BJ (cell line): ENCODE measurements at regions not wholly inside any gene's neighbourhood (a gene's known extent, or its start where the extent isn't known, plus 50 kb on each side); places are given as distances from the start of the nearest gene placed in this dataset.

Source experiments
- CTCF ChIA-PET: fragments of 350-600 bp; formaldehyde crosslinking; extraction: SDS; loops from one replicate; lab custom pipeline; 2021; ENCODE audit warnings: antibody characterized with exemption, inconsistent platforms; lab: Yijun Ruan, JAX
- POLR2A ChIA-PET: fragments of 300-600 bp; sonication (Branson Sonifier 250); formaldehyde crosslinking; extraction: SDS; loops from one replicate; lab custom pipeline; 2021; ENCODE audit warnings: antibody characterized with exemption; lab: Charles Lee
- DNase-seq: peaks from one replicate; pipeline ENCODE4 v3.0.0-alpha.2; 2011; ENCODE audit warnings: low read depth
- H3K27me3 ChIP-seq: 2 replicates; pipeline ENCODE4 v1.6.0; 2011; ENCODE audit warnings: low read length; ENCODE audit not compliant: control insufficient read depth, insufficient read depth
- H3K36me3 ChIP-seq: 2 replicates; pipeline ENCODE4 v1.5.1; 2011; ENCODE audit warnings: low read length; ENCODE audit not compliant: control insufficient read depth, insufficient read depth
- H3K4me3 ChIP-seq: 2 replicates; pipeline ENCODE4 v1.5.1; 2011; ENCODE audit warnings: low read depth, mild to moderate bottlenecking, control low read depth, low read length
- TF ChIP-seq, protein P1 (sequence below): IDR thresholded peaks from 2 replicates; pipeline ENCODE4 v1.5.1; 2011; ENCODE audit warnings: low read depth, mild to moderate bottlenecking, control low read depth, inconsistent platforms, low read length, moderate library complexity; ENCODE audit not compliant: insufficient read depth

DNA sequence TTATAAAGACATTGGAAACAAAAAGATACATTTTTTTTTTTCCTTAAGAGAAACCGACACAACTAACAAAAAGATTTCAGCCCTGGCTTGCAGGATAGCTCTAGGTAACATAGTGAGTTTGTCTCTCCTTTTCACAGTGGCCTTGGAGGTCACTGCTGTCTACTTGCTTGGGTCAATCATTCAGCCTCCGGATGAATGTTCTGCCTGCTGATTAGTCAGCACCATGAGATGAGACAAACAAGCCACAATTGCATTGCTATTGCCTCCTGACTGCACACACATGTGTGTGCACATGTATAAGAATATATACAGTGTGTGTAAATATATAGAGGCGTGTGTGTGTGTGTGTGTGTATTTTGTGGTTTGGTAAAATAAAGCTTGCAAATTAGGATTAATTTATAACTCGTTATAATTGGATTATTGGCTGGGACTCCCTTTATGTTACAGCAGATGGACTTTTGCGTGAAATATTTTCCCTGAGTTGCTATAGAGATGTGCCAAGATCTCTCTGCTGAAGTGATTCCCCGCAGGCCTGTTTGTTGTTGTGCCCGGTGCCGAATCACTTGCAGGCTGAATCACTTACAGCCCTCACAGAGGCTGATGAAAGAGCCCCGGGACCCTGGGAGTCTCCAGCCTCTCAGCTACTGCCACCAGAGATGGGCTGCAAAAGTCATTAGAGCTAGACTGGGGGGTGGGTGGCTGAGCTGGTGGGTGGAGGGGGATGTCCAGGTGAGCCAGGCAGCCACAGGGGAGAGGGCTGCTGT, 161.2 kb downstream of the FGF18 start:
- no peak overlapping the region for H3K4me3 ChIP-seq
- POLR2A ChIA-PET: interaction anchor here (0.5 kb wide), 1 partner anchor 13 kb away, joined by 3 read pairs; no protein-coding TSS in a partner anchor
- DNase-seq: no peak
- no peaks in the 10 kb centered on the region for H3K36me3 ChIP-seq
- TF ChIP-seq, protein P1, sequence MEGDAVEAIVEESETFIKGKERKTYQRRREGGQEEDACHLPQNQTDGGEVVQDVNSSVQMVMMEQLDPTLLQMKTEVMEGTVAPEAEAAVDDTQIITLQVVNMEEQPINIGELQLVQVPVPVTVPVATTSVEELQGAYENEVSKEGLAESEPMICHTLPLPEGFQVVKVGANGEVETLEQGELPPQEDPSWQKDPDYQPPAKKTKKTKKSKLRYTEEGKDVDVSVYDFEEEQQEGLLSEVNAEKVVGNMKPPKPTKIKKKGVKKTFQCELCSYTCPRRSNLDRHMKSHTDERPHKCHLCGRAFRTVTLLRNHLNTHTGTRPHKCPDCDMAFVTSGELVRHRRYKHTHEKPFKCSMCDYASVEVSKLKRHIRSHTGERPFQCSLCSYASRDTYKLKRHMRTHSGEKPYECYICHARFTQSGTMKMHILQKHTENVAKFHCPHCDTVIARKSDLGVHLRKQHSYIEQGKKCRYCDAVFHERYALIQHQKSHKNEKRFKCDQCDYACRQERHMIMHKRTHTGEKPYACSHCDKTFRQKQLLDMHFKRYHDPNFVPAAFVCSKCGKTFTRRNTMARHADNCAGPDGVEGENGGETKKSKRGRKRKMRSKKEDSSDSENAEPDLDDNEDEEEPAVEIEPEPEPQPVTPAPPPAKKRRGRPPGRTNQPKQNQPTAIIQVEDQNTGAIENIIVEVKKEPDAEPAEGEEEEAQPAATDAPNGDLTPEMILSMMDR: no peak
- CTCF ChIA-PET: interaction anchor here (1.6 kb wide), 1 partner anchor 327 kb away, joined by 3 read pairs; no protein-coding TSS in a partner anchor
- H3K27me3 ChIP-seq: peaks cover 19% of the 10 kb centered on the region

DNA sequence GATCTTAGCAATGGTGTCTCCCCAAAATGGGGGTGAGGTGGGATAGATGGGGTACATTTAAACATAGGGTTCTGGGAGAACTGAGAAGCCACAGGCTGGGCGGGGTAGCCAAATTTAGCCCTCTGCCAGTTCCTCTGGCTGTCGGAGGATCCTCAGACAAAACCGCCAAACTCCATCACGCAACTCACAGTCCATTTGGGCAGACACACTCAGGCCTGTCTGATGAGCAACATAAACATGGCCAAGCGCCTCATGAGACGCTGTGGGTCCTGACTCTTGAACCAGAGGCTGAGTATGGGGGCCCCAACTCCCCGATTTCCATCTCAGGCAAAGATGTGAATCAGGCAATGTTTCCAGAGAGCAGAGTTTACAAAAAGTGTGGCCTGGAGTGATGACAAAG, 162.3 kb downstream of the FGF18 start:
- TF ChIP-seq, protein P1: no peak
- Histone ChIP-seq H3K27me3 (peaks cover 19% of the 10 kb centered on the region), H3K36me3 (no peaks in the 10 kb centered on the region), H3K4me3 (no peak overlapping the region)
- DNase-seq: no peak
- ChIA-PET CTCF (interaction anchor here (1.6 kb wide), 1 partner anchor 326 kb away, joined by 3 read pairs; no protein-coding TSS in a partner anchor), POLR2A (no interaction called here)

DNA sequence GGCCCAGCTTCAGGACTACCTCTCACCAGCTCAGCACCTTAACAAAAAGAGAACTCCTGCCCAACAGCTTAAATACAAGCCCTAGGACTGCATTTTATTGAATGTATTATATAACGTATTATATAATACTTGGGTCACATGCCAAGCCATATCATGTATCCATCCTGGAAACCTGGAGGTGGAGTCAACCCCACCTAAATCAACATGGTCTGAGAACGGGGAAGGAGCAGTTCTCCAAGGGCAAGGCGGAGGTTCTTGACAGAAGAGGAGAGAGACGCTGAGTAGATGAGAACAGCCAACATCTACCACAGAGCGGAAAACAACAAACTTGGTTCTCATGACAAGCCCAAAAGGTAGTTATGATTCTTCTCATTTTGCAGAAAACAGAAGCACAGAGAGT, 163.4 kb downstream of the FGF18 start:
- Histone ChIP-seq H3K36me3 (no peaks in the 10 kb centered on the region), H3K27me3 (peaks cover 19% of the 10 kb centered on the region), H3K4me3 (no peak overlapping the region)
- CTCF ChIA-PET: interaction anchor here (0.6 to 0.8 kb wide), 2 partner anchors 12 to 51 kb away, joined by 3 to 4 read pairs; no protein-coding TSS in a partner anchor
- POLR2A ChIA-PET: no interaction called here
- DNase-seq: no peak
- TF ChIP-seq, protein P1: no peak

DNA sequence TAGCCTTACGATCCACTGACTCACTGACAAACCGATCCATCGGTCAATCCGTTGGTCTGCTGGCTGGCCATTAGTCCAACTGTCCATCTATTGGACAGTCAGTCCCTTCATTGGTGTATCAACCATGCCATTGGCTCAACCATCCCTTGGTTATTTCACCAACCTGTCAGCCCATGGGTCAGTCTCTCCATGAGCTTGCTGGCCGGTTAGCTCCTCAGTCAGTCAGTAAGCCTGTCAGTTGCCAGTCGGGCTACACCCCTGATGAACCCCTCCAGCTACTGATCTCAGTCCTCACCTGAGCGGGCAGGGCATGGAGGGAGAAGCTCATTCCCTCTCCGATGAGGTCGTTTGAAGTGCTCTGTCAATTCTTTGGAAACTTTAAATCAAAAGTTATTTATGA, 166.5 kb downstream of the FGF18 start:
- Histone ChIP-seq H3K4me3 (no peak overlapping the region), H3K27me3 (peaks cover 7% of the 10 kb centered on the region), H3K36me3 (no peaks in the 10 kb centered on the region)
- ChIA-PET POLR2A (no interaction called here), CTCF (no interaction called here)
- no peak for DNase-seq
- TF ChIP-seq, protein P1: no peak

DNA sequence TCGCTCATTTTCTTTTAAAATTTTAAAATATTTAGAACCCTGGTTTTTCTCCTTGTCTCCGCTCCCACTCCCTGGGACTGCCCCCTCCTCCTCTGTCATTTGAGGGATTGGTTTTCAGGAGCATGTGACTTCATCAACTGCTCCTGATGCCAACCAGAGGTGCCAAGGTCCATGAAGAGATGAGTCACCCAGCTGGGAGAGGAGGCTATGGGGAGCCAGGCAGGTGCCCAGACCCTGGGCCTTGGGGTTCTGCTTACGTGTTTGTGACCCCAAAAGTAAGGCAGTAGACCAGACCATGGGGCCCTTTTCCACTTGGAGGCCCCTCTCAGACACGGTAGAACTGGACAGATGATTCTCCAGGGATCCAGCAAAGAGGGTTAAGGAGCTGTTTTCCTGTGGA, 167.0 kb downstream of the FGF18 start:
- Histone ChIP-seq H3K36me3 (no peaks in the 10 kb centered on the region), H3K4me3 (no peak overlapping the region), H3K27me3 (peaks cover 7% of the 10 kb centered on the region)
- TF ChIP-seq, protein P1: no peak
- ChIA-PET CTCF (no interaction called here), POLR2A (no interaction called here)
- no peak for DNase-seq
